ENCODE measurements at regions not wholly inside any gene's neighbourhood (a gene's known extent, or its start where the extent isn't known, plus 50 kb on each side); places are given as distances from the start of the nearest gene placed in this dataset.
"Not testable (repeated sequence)": the region's sequence is repeated elsewhere in the genome, so short reads cannot be mapped to it uniquely, and the experiment has no call there.

DNA sequence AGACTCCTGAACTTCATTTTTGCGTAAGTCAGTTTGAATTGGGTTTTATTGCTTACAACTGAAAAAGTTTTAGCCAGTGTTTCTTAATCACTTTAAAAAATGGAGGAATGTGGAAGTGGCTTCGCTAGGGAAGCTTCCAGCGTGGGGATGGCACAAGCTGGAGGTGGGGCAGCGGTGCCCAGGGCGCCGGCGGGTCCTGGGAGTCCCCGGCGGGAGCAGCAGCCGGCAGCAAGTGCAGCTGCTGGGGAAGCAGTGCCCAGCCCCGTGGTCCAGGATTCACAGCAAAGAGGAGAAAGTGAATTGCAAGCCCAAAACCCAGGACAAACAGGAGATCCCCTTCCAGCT, 301.8 kb upstream of the PROK2 start:
- no peak for DNase-seq

DNA sequence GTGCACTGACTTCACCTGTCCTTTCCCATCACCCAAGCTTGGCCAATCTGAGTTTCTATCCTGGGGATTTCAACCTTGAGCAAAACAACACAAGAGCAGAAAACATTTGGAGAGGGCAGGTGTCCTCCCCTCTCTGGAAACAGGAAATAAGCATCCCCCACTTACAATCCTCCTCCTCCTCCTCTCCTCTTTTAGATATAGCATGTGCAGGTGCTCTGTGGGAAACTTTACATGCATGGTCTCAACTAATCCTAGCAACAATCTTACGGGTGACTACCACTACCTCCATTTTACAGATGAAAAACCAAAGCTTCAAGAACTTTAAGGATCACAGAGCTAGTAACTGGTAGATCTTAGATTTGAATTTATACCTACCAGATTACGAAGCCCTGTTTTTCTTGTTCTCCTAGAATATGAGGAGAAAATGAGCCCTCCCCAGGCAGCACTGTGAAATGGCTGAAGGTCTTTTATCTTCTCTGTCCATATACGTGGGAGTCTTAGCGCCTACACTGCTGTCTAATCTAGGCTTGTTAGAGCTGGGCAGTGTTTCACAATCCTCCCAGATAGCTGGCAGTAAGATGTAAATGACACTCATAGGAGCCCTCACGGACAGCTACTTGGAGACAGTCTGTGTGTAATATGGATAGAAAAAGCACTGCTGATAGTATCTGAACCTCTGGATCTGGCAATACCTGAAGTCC, 301.2 kb upstream of the PROK2 start:
- no peak for DNase-seq

GRCh38 chr3:72085036-72085435, 300.1 kb upstream of the PROK2 start:
- no peak for DNase-seq

DNA sequence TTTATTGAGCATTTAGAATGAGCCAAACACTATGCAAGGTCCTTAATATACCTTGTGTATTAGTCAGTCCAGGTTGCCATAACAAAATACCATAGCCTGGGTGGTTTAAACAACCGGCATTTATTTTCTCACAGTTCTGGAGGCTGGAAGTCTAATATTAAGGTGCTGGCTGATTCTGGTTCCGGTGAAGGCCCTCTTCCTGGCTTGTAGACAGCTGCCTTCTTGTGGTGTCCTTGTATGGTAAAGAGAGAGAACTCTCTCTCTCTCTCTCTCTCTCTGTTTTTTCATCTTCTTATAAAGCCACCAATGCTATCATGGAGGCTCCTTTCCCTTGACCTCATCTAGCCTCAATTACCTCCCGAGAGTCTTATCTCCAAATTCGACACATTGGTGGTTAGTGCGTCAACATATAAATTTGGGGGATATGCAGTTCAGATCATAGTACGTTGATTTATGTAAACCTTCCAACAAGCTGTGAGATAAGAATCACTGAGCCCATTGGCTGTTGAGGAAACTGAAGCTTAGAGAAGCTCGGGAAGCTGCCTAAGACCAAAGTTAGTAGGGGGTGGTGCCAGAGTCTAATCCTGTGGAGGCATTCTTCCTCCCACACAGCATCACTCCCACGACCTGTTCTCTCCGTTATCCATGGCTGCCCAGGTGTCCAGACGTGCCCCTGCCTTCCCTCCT, 298.0 kb upstream of the PROK2 start:
- DNase-seq, result no peak

DNA sequence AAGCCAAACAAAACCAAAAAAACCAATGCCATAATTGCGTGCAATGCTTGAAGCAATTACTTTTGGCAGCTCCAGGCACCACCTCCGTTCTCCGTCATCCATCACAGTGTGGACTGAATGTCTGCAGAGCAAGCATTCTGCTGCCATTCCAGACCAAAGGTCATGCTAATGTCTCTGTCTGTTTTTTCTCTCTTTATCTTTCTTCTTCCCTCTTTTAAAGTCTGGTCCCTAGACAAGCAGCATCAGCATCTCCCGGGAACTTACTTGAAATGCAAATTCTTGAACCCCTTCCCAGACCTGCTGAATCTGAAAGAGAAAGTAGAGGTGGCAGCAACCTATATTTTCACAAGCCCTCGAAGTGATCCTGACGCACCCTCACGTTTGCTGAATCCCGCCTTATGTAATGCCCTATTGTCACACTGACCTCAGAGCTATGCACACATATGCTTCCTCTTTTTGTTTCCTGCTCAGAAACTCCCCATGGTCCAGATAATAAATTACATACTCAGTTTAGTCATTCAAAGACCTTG, 297.3 kb upstream of the PROK2 start:
- DNase-seq, result no peak

DNA sequence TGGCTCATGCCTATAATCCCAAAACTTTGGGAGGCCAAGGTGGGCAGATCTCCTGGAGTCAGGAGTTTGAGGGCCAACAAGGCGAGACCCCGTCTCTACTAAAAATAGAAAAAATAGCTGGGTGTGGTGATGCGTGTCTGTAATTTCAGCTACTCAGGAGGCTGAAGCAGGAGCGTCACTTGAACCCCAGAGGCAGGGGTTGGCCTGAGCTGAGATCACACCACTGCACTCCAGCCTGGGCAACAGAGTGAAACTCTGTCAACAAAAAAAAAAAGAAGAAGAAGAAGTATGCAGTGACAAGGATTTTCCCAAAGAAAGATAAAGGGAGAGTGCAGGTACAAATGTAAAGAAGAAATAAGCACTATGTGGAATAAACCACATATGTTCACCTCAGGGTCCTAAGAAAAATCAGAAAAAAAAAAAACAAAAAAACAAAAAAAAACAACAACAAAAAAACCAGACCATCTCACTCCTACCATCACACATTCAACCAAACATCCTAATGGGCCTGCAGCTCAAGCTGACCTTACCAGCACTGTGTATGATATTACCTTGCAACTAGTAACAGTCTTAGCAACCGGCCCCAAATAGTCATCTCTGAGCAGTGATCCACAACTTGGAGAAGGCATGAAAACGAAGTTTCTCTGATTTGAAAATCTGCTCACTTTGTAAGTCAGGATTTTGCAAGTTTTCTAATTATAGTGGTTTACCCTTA, 296.7 kb upstream of the PROK2 start:
- no peak for DNase-seq

GRCh38 chr3:72080800-72081199, 295.9 kb upstream of the PROK2 start:
- DNase-seq, result no peak

DNA sequence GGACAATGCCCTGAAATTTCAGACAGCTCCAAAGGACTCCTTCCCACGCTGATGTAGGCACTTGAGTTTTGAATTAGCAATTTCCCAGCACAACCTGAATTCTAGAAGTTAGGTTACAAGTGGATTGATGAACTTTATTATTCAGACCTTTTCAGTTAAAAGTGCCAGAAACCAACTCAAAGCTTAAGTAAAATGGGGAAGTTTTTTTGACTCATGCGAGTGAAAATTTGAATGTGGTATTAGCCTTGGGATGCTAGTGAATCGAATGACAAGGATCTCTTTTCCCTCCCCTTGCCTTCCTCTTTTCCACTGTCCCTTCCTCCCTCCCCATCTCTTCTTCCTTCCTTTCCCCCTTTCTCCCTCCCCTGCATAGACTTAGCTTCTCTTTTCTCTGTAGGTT, 295.1 kb upstream of the PROK2 start:
- no peak for DNase-seq

DNA sequence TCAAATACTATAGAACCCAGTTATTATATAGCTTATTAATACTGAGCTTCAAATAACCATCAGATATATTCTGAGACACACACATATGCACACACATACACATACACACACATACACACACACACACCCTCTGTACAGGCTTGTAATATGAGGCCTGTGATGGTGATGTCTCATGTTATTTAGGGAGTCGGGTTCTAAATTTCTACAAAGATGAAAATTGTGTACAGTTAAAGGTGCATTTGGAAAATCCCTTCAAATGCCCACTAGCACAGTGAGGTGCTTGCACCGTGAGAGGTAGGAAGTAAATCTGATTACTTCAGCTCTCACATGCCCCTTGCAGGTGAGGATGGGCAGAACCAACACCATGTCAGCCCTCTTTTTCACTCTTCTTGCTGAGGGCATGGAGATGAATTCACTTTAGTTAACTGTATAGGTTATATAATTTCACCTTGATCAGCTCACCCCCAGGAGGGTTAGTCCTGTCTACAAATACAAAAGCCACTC, 294.5 kb upstream of the PROK2 start:
- no peak for DNase-seq

DNA sequence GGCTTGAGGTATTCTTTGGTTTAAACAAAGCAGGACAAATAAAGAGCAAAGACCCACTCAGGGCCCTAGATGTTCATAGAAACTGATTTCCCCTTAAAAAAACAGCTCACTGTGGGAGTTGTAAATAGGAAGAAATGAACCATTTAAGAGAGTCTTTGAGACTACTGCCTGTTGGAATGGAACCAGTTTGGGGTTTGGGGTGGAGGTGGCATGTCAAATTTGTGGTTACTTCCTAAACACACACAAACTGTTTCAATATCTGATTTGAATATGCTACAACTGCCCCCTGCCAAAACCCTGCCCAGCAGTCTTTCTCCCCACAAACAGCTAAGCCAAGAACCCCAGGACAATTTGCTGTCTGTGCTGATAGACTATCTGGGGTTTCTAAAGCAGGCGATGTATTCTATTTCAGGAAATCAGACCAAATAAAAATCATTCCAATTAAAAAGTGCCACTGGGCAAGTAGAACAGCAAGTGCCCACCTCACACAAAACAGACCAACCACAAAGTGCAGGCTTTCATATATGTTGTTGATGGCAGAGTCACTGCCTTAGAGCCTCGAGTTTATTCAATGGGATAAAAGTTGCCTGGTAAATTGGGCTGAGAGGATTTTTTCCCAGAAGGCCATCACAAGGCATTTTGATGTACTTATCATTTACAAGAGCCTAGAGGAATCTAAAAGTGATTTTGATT, 293.9 kb upstream of the PROK2 start:
- no peak for DNase-seq

- no peak for DNase-seq
These were observed 292.7 kb upstream of the PROK2 start for GRCh38 chr3:72077473-72078259.

- not testable (repeated sequence) for DNase-seq
These were observed 290.9 kb upstream of the PROK2 start for GRCh38 chr3:72075848-72076247.

- no peak for DNase-seq
These were observed 286.7 kb upstream of the PROK2 start for GRCh38 chr3:72071624-72072023.

DNA sequence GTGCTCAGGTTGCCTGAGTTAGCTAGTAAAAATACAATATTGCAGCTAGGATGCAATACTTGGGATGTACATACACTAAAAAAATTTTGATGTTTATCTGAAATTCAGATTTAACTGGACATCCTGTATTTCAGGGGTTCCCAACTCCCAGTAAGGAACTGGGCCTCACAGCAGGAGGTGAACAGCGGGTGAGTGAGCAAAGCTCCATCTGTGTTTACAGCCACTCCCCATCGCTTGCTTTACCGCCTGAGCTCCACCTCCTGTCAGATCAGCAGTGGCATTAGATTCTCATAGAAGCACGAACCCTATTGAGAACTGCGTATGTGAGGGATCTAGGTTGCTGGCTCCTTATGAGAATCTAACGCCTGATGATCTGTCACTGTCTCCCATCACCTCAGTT, 285.1 kb upstream of the PROK2 start:
- no peak for DNase-seq

DNA sequence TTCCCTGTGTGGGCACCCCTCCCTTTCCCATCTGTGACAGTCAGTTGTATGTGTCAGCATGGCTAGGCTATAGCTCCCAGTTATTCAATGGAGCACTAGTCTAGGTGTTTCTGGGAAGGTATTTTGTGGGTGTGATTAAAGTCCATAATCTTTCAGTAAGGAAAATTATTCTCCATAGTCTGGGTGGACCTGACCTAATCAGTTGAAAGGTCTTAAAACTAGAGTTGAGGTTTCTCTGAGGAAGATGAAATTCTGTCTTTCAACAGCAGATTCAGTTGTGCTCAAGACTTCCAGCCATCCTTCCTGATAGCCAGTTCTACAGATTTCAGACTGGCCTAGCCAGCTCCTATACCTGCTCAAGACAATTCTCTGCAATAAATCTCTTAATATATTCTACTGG, 284.6 kb upstream of the PROK2 start:
- no peak for DNase-seq

DNA sequence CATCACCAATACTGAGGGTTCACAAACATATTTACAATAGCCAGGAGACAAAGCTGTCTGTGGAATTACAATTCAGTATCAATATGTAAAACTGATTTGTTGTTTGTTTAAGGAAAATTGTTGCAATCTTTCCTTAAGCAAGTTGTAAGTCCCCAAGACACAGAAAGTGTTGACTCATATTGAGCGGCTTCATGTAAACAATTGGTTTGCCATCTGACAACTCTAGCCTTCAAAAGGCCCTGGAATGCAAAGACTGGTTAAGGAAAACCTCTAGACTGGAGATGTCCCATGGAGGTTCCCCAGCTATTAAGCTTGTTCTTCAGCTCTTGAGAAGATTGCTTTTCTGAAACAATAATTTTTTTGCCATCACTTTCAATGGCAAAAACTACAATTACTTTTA, 283.7 kb upstream of the PROK2 start:
- no peak for DNase-seq

DNA sequence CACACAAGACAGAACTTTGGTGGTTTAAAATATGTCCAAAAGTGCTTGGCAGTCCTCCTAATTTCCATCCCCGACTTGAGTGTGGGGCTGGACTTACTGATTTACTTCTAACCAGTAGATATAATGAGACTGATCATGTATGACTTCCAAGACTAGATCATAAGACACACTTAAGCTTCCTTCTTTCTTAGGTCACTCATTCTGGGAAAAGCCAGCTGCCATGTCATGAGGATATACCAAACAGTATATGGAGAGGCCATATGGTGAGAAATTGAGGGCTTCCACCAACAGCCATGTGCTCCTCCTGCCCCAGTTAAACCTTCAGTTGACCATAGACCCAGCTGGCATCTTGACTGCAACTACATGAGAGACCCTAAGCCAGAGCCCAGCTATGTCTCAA, 282.8 kb upstream of the PROK2 start:
- DNase-seq, result no peak

- no peak for DNase-seq
These were observed 281.1 kb upstream of the PROK2 start for GRCh38 chr3:72065872-72066641.

DNA sequence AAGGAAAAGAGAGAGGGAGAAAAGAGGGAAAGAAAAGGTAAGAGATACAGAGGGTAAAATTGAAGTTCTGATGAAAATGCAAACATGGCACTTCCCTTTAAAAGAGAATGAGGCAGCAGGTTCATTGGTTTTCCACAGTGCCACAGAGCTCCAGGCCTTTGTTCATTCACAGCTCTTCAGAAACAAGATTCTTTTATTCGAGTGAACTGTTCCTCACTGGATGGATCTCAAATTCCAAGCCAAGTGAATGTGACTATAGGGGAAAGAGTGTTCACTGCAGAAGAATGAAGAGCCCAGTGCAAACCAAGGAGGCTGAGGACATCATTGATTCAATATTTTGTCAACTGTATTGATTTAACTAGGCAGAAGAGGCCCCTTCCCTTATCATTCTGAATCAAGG, 280.3 kb upstream of the PROK2 start:
- DNase-seq, result no peak

DNA sequence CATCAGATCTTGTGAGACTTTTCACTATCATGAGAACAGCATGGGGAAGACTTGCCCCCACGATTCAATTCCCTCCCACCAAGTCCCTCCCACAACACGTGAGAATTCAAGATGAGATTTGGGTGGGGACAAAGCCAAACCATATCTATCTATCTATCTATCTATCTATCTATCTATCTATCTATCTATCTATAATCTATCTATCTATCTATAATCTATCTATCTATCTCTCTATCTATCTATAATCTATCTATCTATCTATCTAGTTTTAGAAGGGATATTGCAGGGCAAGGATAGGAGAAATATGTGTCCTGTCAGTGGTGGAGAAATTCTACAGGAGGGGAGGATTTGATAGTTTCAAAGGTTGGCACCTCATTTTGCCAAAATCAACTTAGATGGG, 279.8 kb upstream of the PROK2 start:
- DNase-seq, result not testable (repeated sequence)

GRCh38 chr3:72062017-72062416, 277.1 kb upstream of the PROK2 start:
- DNase-seq, result no peak
